AG09309 (cell line): ENCODE measurements at regions not wholly inside any gene's neighbourhood (a gene's known extent, or its start where the extent isn't known, plus 50 kb on each side); places are given as distances from the start of the nearest gene placed in this dataset.

Source experiments
- DNase-seq: peaks from one replicate; pipeline ENCODE4 v3.0.0-alpha.2; 2010; ENCODE audit warnings: low read depth
- H3K4me3 ChIP-seq: 2 replicates; pipeline ENCODE4 v1.5.1; 2011; ENCODE audit warnings: mild to moderate bottlenecking, low read depth, low read length, moderate library complexity; ENCODE audit not compliant: control insufficient read depth
- CTCF ChIP-seq: IDR thresholded peaks from 2 replicates; pipeline ENCODE4 v1.5.1; 2011; ENCODE audit warnings: mild to moderate bottlenecking, low read depth, low read length, inconsistent platforms; ENCODE audit not compliant: insufficient read depth, control insufficient read depth; ENCODE audit errors: missing control alignments

DNA sequence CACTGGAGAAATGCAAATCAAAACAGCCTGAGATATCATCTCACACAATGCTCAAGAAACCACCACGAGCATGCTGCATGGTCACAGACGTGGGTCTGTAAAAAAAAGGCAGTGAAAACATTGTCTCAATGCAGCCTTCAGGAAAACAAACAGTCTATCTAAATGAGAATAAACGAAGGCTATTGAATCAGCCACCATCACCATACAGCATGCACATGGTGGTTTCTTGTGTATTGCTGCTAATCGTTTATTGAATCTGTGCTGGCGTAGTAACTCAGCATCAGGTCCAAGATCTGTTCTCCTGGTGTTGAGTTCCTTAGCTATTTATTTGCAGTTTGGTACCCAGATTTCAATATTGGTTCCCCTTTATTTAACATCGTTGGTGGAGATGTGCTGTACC, 1115.0 kb downstream of the CDH18 start:
- no peak for DNase-seq
- no peak for TF ChIP-seq CTCF
- H3K4me3 ChIP-seq = no peak overlapping the region

DNA sequence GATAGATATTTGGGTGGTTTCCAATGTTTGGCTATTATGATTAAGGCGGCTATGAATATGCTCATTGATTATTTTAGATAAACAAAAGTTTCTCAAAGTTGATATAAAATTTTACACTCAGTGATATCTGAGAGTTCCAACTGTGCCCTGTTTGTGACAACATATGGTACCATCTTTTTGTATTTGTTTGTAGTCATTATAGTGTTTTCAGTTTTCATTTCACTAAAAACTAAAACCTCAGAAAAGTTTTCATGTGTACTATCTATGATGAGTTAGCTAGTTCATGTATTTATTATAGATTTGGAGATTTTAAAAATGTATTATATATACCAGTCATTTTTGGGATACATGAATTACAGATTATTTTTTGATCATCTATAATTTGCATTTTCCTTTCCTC, 1111.4 kb downstream of the CDH18 start:
- no peak for TF ChIP-seq CTCF
- no peak for DNase-seq
- H3K4me3 ChIP-seq = no peak overlapping the region

DNA sequence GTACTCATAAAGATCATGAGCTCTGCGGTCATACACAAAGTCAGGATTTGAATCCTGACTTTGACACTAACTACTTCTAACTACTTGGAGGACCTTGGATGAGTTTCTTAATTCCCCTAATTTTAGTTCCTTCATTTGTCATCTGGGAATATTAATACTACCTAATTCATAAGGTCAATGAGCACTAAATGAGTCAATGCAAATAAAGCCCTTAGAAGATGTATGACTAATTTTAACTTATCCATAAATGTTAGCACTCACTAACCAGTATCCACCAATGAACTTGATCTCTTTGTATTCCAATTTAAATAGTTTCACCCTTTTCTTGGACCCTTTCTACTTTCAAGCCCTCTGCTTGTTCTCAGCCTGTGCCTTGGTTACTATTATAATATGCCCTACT, 1106.4 kb downstream of the CDH18 start:
- no peak for TF ChIP-seq CTCF
- DNase-seq = no peak
- H3K4me3 ChIP-seq = no peak overlapping the region

DNA sequence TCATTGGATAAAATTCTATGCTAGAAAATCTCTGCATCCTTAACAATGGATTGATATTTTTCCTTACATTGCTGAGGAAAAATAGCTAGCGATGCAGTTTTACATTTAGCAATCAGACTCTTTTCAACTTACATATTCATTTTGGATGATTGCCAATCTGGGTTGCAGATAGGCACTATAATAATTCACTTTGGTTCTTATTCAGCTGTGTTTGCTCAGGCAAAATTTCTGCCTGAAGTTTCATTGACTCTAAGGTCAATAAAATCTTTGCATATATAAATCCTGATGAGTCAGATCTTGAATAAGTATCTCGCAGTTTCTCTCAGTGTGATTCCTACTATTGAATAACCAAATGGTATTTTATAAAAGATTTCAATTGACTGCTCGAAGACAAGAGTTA, 1105.8 kb downstream of the CDH18 start:
- no peak for DNase-seq
- no peak overlapping the region for H3K4me3 ChIP-seq
- no peak for TF ChIP-seq CTCF

DNA sequence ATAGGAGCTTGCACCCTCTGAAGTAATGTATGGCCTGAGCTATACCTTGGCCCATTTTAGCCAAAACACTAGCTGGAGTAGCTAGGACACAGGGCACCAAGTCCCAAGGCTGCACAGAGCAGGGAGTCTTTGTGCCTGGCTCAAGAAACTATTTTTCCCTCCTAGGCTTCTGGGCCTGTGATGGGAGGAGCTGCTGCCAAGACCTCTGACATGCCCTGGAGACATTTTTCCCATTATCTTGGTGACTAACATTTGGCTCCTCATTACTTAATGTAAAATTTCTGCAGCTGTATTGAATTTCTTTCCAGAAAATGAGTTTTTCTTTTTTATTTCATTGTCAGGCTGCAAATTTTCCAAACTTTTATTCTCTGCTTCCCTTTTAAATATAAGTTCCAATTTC, 1099.2 kb downstream of the CDH18 start:
- H3K4me3 ChIP-seq = no peak overlapping the region
- DNase-seq = no peak
- no peak for TF ChIP-seq CTCF

DNA sequence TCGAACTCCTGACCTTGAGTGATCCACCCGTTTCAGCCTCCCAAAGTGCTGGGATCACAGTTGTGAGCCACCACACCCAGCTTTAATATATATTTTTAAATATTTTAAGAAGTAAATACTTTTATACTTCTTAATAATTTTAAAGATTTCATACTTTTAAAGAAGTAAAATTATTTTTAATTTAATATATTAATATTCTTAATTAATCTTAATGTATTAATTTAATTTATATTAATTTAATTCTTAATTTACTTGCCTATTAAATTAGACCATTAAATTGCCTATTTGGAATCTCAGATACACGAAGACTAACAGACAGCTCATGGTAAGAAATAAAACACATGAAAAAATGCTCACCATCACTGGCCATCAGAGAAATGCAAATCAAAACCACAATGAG, 1087.4 kb downstream of the CDH18 start:
- no peak for DNase-seq
- H3K4me3 ChIP-seq = no peak overlapping the region
- no peak for TF ChIP-seq CTCF

- DNase-seq = no peak
Measured at GRCh38 chr5:18920966-18921365, 1067.0 kb downstream of the CDH18 start.

More at GRCh38 chr5:18920966-18921365, 1067.0 kb downstream of the CDH18 start:
- TF ChIP-seq CTCF = no peak
- no peak overlapping the region for H3K4me3 ChIP-seq
